ENCODE measurements at regions not wholly inside any gene's neighbourhood (a gene's known extent, or its start where the extent isn't known, plus 50 kb on each side); places are given as distances from the start of the nearest gene placed in this dataset.
A peak's percentile ranks its signal among the peaks of the same experiment; 100 is the strongest.

DNA sequence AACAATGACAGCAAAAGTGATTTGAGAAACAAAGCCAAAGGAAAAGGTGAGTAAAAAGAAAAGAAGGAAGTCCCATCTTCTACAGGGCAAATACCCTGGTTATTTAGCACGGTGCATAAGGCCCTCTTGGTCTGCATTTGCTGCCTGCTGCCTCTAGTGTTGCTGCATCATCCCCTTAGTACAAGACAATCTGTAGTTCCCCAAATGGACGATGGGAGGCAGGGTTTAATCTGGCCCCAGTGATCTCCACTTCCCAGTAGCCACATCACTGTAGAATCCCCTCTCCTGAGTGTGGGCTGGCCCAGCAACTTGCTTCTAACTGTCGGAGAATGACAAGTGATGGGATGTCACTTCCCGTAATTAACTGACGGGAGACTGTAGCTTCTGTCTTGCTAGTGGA is 85.1 kb downstream of the CTAGE1 start:
- Histone ChIP-seq H3K27me3 (ENCODE audit: control insufficient read depth, insufficient read depth, low read length) (peaks cover 10% of the 10 kb centered on the region), H3K9me3 (replicated peaks; ENCODE audit: control insufficient read depth, low read depth, low read length) (no peaks in the 10 kb centered on the region), H3K27ac (ENCODE audit: low read length) (no peak overlapping the region), H3K36me3 (ENCODE audit: control insufficient read depth, insufficient read depth, low read length) (no peaks in the 10 kb centered on the region), H3K4me3 (ENCODE audit: low read length) (no peak overlapping the region), H3K4me1 (ENCODE audit: control insufficient read depth, insufficient read depth, low read length) (peaks cover 7% of the 10 kb centered on the region)
- DNase-seq, result no peak
- WGBS (ENCODE audit: insufficient coverage), result 56% methylated on average over 1 of the region's 5 CpGs

DNA sequence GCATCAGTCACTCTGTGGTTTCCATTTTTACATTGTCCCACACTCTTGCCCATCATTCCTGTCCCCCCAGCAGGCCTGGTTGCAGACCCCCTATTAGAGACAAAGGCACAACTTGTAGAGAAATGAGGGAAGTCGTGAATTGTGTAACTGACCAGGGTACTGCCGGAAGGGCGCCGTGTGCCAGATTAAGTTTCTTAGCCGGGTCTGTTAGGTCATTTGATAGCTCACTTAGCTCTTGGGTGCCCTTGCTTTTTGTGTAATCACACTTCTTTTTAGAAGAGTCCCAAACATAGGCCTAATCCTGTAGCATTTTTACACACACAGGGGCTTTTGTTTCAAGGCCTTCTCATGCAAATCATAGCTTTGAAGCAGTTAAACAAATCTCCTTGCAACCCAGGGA is 87.2 kb downstream of the CTAGE1 start:
- Histone ChIP-seq H3K4me1 (ENCODE audit: control insufficient read depth, insufficient read depth, low read length) (no peaks in the 10 kb centered on the region), H3K27me3 (ENCODE audit: control insufficient read depth, insufficient read depth, low read length) (peaks cover 10% of the 10 kb centered on the region), H3K4me3 (ENCODE audit: low read length) (no peak overlapping the region), H3K27ac (ENCODE audit: low read length) (no peak overlapping the region), H3K9me3 (replicated peaks; ENCODE audit: control insufficient read depth, low read depth, low read length) (no peaks in the 10 kb centered on the region), H3K36me3 (ENCODE audit: control insufficient read depth, insufficient read depth, low read length) (no peaks in the 10 kb centered on the region)
- DNase-seq, result no peak
- 73% methylated on average over 5 of the region's 5 CpGs for WGBS (ENCODE audit: insufficient coverage)

DNA sequence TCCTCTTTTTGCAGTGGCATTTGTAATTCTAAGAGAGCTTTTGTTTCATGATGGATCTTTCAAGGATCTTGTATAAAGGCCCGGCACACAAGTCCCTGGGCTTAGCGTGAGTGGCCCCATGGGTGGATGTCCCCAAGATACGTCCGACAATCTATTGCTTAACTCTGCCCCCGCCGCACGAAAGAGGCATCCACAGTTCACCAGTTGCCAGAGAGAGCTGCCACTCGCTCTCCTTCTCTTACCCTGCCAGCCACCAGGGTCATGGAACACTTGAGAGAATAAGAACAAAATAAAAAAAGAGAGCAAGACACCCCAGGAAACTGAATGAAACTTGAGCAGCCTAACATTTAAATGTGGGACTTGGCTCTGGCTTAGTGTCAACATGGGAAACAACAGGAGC is 92.3 kb downstream of the CTAGE1 start:
- Histone ChIP-seq H3K9me3 (replicated peaks; ENCODE audit: control insufficient read depth, low read depth, low read length) (no peaks in the 10 kb centered on the region), H3K27ac (ENCODE audit: low read length) (no peak overlapping the region), H3K4me3 (ENCODE audit: low read length) (no peak overlapping the region), H3K27me3 (ENCODE audit: control insufficient read depth, insufficient read depth, low read length) (peaks cover 5% of the 10 kb centered on the region), H3K4me1 (ENCODE audit: control insufficient read depth, insufficient read depth, low read length) (peaks cover 16% of the 10 kb centered on the region), H3K36me3 (ENCODE audit: control insufficient read depth, insufficient read depth, low read length) (no peaks in the 10 kb centered on the region)
- WGBS (ENCODE audit: insufficient coverage), result 87% methylated on average over 3 of the region's 8 CpGs
- DNase-seq, result no peak

DNA sequence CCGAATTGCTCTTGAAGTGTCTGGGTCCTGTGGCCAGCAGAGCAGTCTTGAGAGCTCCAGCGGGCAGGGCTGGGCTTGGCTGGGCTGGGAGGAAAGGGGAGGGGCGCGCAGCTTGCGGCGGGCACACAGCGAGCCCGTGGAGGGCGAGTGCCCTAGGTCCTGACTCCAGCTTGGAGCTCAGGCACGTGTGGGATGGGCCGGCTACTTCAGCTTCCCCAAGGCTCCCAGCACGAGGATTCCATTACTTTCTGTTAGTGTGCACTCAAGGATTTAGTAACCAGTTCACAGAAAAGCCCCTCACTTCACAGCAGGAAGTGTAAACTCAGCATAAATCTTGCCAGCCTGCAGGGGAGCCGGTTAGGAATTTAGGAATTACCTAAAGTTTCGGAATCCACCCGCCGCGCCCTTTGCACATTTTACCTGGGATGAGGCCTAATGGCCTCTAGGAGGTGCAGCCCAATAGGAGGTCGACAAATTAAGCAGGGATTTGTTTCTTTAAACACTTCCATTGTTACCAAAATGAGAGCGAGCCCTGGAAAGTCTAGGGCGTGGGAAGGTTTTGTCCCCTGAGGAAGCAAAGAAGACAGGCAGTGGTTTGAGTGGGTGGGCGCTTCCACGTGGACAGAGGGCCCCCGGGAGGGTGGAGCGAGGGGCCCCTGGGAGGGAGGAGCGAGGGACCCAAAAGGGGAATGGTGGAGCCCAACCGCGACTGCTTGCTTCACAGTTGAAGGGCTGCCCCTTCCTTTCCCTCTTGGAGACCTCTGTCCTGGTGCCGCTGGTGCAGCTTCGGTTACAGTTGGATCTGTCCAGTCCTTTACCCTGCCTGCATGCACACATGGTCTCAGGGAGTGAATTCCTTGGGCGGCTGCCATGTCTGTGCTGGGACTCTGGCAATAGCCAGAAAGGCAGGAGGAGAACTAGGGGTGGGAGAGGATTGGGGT is 93.3 kb downstream of the CTAGE1 start:
- peaks cover under 1% of the 10 kb centered on the region for H3K27me3 ChIP-seq (ENCODE audit: control insufficient read depth, insufficient read depth, low read length)
- no peaks in the 10 kb centered on the region for H3K36me3 ChIP-seq (ENCODE audit: control insufficient read depth, insufficient read depth, low read length)
- H3K27ac ChIP-seq (ENCODE audit: low read length), result no peak overlapping the region
- no peaks in the 10 kb centered on the region for H3K9me3 ChIP-seq (replicated peaks; ENCODE audit: control insufficient read depth, low read depth, low read length)
- peak overlapping the region; percentile 19 for H3K4me3 ChIP-seq (ENCODE audit: low read length)
- H3K4me1 ChIP-seq (ENCODE audit: control insufficient read depth, insufficient read depth, low read length), result peaks cover 16% of the 10 kb centered on the region
- peak; percentile 33 for DNase-seq
- WGBS (ENCODE audit: insufficient coverage), result 11% methylated on average over 23 of the region's 30 CpGs

DNA sequence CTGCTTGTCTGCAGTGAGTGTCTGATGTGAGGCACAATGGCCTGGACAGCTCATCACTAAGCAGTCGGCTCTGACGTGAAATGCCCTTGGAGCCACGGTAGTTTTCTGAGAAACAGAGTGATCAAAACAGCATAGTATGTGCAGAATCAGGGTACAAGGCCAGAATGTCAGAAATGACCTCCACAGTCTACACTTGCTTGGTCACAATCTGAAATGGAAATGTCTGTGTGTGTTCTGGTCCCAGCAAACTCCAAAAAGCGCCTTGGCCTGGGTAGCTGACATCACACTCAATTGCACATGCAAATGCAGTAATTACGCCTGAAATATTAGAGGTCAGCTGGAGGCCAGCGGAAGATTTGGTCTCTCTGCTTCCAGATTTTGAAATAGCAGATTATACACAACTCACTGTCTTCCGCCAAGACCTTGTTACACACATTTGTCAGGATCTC is 95.4 kb downstream of the CTAGE1 start:
- Histone ChIP-seq H3K36me3 (ENCODE audit: control insufficient read depth, insufficient read depth, low read length) (no peaks in the 10 kb centered on the region), H3K27ac (ENCODE audit: low read length) (no peak overlapping the region), H3K4me3 (ENCODE audit: low read length) (no peak overlapping the region), H3K27me3 (ENCODE audit: control insufficient read depth, insufficient read depth, low read length) (no peaks in the 10 kb centered on the region), H3K4me1 (ENCODE audit: control insufficient read depth, insufficient read depth, low read length) (peaks cover 16% of the 10 kb centered on the region), H3K9me3 (replicated peaks; ENCODE audit: control insufficient read depth, low read depth, low read length) (no peaks in the 10 kb centered on the region)
- peak; percentile 80 for DNase-seq
- WGBS (ENCODE audit: insufficient coverage), result 26% methylated on average over 6 of the region's 7 CpGs

DNA sequence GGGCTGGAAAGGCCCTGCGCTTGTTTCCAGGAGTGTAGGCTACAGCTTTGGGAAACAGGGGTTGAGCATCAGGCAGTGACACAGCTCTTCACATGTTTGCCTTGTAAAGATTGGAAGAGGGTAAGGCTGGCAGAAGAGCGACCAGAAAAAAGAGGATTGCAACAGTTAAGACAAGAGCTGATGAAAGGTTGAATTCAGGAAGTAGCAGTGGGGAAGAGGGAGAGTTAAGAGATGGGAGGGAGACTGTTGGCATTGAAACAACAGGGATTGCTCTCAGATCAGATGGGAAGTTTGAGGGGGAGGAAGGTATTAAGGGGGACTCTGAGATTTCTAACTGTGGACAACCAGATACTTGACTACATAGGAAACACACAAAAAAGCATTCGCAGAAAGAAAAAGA is 96.9 kb downstream of the CTAGE1 start:
- 72% methylated on average over 2 of the region's 3 CpGs for WGBS (ENCODE audit: insufficient coverage)
- Histone ChIP-seq H3K27ac (ENCODE audit: low read length) (no peak overlapping the region), H3K27me3 (ENCODE audit: control insufficient read depth, insufficient read depth, low read length) (no peaks in the 10 kb centered on the region), H3K4me3 (ENCODE audit: low read length) (no peak overlapping the region), H3K36me3 (ENCODE audit: control insufficient read depth, insufficient read depth, low read length) (no peaks in the 10 kb centered on the region), H3K9me3 (replicated peaks; ENCODE audit: control insufficient read depth, low read depth, low read length) (no peaks in the 10 kb centered on the region), H3K4me1 (ENCODE audit: control insufficient read depth, insufficient read depth, low read length) (peaks cover 16% of the 10 kb centered on the region)
- no peak for DNase-seq

DNA sequence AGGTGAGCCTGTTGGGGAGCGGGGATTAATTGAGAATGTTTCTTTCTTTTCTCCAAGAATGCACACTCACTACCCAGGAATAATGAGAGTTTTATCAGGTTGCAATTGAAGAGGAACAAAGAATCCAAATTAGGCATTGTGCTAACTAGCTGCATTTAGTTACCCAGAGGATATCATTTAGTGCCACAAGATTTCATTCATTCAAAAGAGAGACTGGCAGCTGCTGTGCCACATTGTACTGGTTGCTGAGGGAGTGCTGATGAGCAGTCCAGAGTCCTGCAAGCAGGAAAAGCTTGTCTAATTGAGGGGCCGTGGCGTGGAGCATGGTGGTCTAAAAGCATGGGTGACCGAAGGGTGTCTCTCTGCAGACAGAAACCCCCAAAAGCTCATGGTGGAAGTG is 97.6 kb downstream of the CTAGE1 start:
- Histone ChIP-seq H3K4me1 (ENCODE audit: control insufficient read depth, insufficient read depth, low read length) (peaks cover 16% of the 10 kb centered on the region), H3K27me3 (ENCODE audit: control insufficient read depth, insufficient read depth, low read length) (no peaks in the 10 kb centered on the region), H3K36me3 (ENCODE audit: control insufficient read depth, insufficient read depth, low read length) (no peaks in the 10 kb centered on the region), H3K9me3 (replicated peaks; ENCODE audit: control insufficient read depth, low read depth, low read length) (no peaks in the 10 kb centered on the region), H3K27ac (ENCODE audit: low read length) (no peak overlapping the region), H3K4me3 (ENCODE audit: low read length) (no peak overlapping the region)
- WGBS (ENCODE audit: insufficient coverage), result 77% methylated on average over 3 of the region's 4 CpGs
- no peak for DNase-seq

DNA sequence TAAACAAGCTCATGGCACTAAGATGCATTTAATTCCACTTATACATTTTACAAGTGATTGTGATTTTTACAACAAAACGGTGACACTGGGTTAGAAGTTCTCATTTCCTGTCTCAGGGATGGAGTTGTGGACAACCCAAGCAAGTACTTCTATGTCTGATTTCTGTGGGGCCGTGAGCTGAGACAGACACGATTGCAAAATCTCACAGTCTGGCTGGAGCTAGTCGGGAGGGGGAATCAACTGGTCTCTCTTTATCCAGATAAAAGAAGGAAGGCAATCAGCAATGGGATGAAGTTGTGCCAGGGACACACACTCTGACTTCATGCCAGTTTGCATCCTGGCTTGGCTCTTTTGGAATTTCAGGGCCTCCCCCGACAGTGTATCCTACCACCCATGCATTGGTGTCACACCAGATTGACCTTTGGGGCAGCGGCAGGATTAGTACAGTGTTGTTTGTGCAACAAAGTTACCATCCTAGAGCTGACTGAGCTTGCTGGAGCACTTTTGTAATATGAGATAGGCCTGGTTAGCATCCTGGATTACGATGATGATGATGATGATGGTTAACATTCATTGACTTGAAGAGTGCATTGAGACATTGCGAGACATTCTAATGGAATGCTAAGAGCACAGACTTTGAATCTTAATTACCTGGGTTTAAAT is 98.8 kb downstream of the CTAGE1 start:
- 62% methylated on average over 6 of the region's 8 CpGs for WGBS (ENCODE audit: insufficient coverage)
- H3K27ac ChIP-seq (ENCODE audit: low read length), result no peak overlapping the region

DNA sequence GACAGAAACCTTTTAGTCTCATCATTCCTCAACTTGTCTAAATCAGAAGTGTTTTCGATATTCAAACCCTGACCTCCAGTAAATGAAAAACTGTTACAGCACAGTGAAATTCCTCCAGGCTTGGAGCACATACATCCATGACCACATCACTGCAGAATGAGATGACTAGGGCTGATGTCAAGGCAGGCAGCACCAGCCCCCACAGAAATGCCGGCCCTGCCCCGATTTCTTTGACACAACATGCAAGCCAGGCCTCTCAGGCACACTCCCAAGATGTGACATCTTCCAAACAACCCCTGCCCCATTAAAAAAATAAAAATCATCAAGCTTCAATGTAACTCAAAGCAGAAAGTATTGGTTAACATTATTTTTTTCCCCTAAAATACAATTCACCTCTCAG is 103.3 kb downstream of the CTAGE1 start:
- Histone ChIP-seq H3K36me3 (ENCODE audit: control insufficient read depth, insufficient read depth, low read length) (no peaks in the 10 kb centered on the region), H3K9me3 (replicated peaks; ENCODE audit: control insufficient read depth, low read depth, low read length) (no peaks in the 10 kb centered on the region), H3K4me1 (ENCODE audit: control insufficient read depth, insufficient read depth, low read length) (peaks cover 2% of the 10 kb centered on the region), H3K27me3 (ENCODE audit: control insufficient read depth, insufficient read depth, low read length) (no peaks in the 10 kb centered on the region), H3K27ac (ENCODE audit: low read length) (peak overlapping the region; percentile 71), H3K4me3 (ENCODE audit: low read length) (no peak overlapping the region)
- no CpG with 5 or more reads among the region's 3 CpGs for WGBS (ENCODE audit: insufficient coverage)
- DNase-seq, result peak; percentile 85

More for the DNA sequence above, 98.8 kb downstream of the CTAGE1 start:
- H3K4me1 ChIP-seq (ENCODE audit: control insufficient read depth, insufficient read depth, low read length), result peaks cover 7% of the 10 kb centered on the region
- no peak overlapping the region for H3K4me3 ChIP-seq (ENCODE audit: low read length)
- H3K27me3 ChIP-seq (ENCODE audit: control insufficient read depth, insufficient read depth, low read length), result no peaks in the 10 kb centered on the region
- H3K9me3 ChIP-seq (replicated peaks; ENCODE audit: control insufficient read depth, low read depth, low read length), result no peaks in the 10 kb centered on the region
- no peak for DNase-seq
- H3K36me3 ChIP-seq (ENCODE audit: control insufficient read depth, insufficient read depth, low read length), result no peaks in the 10 kb centered on the region

DNA sequence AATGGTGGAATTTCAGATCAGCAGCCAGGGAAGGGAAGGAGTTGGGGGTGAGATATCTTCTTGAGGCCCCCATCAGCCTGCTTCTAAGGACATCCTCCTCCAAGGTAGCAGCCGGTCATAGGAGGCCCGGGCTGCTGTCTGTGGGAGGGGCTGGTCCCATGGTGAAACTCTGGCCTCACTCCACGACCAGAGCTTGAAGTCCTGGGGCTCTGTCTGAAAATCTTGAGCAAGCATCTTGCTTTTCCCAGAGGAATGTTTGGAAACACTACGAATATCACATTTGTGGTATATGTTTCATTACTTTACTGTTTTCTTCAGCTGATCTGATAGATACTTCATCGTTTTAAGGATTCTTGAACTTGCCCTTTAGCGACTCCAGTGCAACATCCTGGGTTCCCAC is 103.7 kb downstream of the CTAGE1 start:
- DNase-seq, result peak; percentile 51
- WGBS (ENCODE audit: insufficient coverage), result no CpG with 5 or more reads among the region's 6 CpGs
- no peaks in the 10 kb centered on the region for H3K9me3 ChIP-seq (replicated peaks; ENCODE audit: control insufficient read depth, low read depth, low read length)
- no peaks in the 10 kb centered on the region for H3K27me3 ChIP-seq (ENCODE audit: control insufficient read depth, insufficient read depth, low read length)
- peaks cover 2% of the 10 kb centered on the region for H3K4me1 ChIP-seq (ENCODE audit: control insufficient read depth, insufficient read depth, low read length)
- no peaks in the 10 kb centered on the region for H3K36me3 ChIP-seq (ENCODE audit: control insufficient read depth, insufficient read depth, low read length)
- peak overlapping the region; percentile 71 for H3K27ac ChIP-seq (ENCODE audit: low read length)
- H3K4me3 ChIP-seq (ENCODE audit: low read length), result no peak overlapping the region

Data from muscle of leg (tissue), 3 donors.